ENCODE measurements at regions not wholly inside any gene's neighbourhood (a gene's known extent, or its start where the extent isn't known, plus 50 kb on each side); places are given as distances from the start of the nearest gene placed in this dataset.

DNA sequence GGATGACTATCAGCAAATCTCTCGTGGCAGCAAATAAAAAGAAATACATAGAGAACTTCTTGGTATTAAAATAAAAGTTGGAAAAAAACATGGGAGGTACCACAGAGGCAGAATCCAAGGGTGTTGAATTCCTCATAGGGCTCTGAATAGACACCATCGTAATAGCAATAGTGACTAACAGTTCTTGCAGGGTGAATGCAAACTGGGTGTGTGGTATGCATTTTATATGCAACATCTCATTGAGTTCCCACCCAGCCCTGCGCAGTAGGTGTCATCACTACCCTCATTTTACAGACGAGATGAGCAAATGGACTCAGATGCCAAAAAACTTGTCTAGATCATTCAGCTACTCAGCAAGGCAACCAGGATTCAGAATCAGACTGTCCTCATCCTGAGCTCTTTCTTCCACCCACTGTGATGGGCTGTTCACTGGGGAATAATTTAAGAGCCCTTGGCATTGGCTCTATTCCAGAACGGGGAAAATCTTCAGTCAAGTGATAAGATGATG lies 354.6 kb upstream of the CDH11 start:
- no peak for DNase-seq (ENCODE audit: low spot score)
- no peak for FAIRE-seq

DNA sequence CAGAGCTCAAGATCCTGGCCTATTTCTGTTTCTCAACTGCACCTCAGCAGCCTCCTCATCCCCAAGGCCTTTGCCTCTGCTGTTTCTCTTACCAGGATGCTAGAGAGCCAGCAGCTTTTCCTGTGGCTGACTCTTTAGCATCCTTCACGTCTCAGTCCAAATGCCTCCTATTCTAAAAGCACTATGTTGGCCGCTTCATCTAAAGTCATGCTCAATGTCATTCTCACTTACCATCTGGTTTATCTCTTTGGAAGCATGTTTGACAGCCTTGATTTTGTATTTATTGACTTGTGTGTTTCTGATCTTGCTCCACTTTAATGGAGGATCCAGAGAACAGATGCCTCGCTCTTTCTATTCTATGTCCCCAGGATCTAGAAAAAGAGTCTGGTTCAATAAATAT lies 351.8 kb upstream of the CDH11 start:
- no peak for FAIRE-seq
- no peak for DNase-seq (ENCODE audit: low spot score)

DNA sequence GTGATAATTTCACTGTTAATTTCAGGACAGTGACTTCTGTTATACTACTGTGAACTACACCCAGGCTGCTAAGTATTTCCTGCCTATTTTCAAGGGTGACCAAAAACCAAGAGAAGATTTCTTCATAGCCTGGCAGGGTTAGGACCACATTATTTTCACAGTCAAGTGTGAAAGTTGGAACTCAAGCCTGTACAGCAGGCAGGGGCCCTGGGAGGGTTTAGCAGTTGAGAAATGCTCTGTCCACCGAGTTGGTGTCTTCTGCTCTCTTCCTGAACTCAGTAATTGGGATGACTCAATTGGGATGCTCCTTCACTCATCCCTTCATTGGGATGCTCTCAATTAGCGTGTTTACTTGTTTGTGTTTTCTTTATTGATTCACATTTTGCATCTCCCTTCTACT lies 347.3 kb upstream of the CDH11 start:
- FAIRE-seq = no peak
- DNase-seq (ENCODE audit: low spot score) = no peak

DNA sequence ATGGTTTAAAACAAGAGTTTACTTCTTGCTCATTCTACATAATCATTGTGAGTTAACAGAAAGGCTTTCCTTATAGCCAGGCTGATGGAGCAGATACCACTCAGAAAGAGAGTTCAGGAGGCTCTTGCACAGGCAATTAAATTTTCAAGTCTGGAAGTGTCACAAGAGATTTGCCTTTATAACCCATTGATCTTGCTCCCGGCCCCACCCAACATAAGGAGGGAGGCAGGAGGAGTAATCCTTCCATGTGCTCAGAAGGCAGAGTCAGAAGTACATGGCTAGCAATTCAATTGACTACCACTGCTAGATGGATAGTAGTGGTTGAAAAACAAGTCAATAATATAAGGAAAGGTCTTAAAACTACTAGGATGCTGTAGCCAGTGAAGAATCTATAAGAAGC lies 346.3 kb upstream of the CDH11 start:
- DNase-seq (ENCODE audit: low spot score) (no peak), FAIRE-seq (no peak)

DNA sequence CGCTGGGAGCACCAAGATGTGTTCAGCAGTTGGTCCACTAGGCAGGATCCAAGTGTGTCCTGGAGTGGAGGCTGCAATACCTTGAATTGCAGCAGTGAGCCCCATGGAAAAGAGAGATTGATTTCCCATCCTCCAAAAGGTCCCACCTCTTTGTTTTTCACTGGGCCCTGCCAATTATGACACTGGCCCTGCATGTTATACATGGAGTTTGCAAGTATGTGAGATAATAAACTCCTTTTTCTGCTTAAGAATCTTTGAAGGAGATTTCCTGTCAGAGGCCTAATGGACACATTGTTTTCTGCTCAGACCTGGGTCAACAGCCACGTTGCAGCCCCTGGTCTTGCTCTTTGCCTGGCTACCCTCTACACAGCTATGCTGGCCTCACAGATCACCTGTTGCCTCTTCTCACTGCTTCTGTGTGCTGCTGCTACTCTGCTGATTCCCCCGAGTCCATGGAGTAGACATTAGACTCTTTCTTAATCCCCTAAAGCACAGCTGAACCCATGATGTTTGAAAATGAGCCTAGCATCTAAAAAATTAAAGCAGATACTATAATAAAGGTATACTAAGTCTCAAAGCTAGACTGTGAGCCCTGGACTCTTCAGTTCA lies 341.9 kb upstream of the CDH11 start:
- no peak for FAIRE-seq

DNA sequence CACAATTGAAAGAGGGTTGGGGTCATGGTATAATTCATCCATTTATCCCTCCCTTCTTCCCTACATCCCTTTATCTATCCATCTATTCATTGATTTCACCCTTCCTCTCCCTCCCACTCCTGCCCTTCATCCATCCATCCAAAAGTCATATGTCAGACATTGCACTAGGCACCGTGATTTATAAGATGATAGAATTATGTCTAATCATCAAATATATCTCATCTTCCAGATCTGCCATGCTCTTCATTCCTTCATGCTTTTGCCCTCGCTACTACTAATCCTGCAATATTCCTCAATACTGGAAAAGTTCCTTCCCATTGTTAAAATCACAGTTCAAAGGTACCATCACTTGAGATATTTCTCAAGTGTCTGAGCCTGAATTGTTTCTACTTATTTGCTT lies 335.2 kb upstream of the CDH11 start:
- DNase-seq (ENCODE audit: low spot score) = no peak
- FAIRE-seq = no peak

More for the DNA sequence above, 341.9 kb upstream of the CDH11 start:
- DNase-seq (ENCODE audit: low spot score) = no peak

DNA sequence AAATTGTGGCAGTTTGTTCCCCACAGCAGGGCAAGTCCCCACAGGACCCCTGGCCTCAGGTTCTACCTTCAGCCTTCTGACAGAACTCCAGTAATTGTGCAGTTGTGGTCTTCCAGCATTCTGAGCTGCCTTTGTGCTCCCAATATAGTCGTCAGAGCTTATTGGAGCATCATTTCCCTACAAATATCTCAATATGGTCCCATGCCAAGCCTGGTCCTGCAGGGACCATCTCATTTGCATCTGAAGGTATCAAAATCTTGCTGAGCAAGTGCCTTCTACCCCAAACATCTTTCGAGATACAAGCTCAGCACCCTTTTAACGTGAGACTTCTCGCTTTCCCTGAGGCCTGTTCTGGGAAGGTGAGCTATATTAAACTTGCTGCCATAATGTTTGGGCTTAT lies 333.9 kb upstream of the CDH11 start:
- DNase-seq (ENCODE audit: low spot score) (no peak), FAIRE-seq (no peak)

DNA sequence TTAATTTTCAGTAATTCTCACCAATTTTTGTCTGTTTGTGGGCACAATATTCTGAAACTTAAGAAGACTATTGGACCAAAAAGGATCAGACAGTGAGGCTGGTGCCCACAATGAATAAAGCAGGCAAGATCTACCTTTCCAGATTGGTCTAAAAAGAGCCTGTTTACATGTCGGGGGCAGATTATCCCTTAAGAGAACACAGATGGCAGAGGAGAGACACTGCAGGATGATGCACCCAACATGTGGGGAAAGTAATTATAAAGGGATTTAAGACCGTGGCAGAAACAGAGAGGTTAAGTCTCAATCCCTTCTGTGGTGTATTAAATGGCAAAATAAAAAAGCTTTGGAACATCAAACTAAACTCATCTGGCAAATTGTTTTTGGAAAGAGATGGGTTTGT lies 331.8 kb upstream of the CDH11 start:
- no peak for DNase-seq (ENCODE audit: low spot score)
- FAIRE-seq = no peak

DNA sequence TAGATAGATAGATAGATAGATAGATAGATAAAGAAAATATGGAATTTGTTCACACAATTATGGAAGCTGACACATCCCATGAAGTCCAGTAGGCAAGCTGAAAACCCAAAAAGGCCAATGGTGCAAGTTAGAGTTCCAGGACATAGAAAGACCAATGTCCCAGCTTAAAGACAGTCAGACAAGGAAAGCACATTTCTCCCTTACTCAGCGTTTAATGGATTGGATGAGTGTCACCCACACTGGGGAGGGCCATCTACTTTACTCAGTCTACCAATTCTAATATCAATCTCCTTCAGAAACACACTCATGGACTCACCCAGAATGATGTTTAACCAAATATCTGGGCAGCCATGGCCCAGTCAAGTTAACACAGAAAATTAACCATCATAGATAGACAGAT lies 327.7 kb upstream of the CDH11 start:
- FAIRE-seq (no peak), DNase-seq (ENCODE audit: low spot score) (no peak)

DNA sequence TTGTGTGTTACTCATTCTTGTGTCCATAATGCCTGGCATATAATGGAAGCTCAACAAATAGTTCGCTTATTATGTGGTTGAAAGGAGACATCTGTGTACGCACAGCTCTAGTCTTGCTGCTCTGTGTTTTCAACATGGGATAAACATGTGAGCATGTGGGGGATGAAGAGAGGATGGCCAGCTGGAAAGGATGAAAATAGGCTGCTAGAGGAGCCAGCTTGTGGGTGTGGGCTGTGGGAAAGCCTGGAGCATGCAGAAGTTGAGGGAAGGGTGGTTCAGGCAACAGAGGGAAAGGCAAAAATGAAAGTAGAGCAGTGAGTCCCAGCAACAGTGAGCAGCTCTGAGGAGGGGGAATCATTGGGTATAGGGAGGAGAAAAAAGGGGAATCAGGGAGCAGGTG lies 324.6 kb upstream of the CDH11 start:
- no peak for DNase-seq (ENCODE audit: low spot score)
- FAIRE-seq = no peak

DNA sequence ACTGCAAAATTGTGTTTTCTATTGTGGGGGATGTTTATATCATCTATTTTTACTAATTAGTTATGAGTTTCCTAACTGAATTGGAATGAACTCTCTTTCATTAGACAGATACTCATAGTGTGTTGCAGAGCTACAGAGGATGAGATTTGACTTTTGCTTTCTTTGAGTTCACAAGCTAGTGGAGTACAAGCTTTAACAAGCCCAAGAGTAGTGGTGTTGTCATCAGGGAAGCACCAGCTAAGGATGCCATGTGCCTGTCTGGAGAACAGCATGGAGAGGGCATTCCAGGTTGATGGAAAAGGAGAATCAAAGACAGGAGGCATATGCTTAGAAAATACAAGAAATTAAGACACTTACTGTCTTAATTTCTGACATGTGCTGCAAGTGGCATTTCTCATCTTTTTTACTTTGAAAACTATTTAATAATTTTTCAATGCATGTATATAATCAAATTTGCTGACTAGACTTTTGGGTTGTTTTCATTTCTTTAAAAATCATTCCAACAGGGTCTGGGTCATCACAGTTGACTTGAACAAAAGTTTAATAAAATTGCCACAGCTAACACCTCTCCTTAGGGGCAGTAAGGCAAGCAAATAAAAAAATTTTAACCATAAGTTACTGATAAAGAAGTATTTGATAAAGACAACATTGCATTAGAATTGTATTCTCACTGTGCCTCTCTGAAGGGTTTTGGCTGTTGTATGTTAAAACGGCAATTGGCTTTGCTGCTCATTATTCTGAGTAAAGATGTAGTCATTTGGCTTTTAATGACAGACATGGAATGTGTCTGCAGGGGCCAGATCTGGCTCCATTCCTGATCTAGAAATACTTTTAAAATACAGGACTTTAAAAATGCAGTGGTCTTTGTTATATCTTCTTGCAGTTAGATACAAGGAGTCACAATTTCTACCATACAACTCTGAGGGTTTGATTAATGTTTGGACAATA lies 323.7 kb upstream of the CDH11 start:
- no peak for FAIRE-seq

DNA sequence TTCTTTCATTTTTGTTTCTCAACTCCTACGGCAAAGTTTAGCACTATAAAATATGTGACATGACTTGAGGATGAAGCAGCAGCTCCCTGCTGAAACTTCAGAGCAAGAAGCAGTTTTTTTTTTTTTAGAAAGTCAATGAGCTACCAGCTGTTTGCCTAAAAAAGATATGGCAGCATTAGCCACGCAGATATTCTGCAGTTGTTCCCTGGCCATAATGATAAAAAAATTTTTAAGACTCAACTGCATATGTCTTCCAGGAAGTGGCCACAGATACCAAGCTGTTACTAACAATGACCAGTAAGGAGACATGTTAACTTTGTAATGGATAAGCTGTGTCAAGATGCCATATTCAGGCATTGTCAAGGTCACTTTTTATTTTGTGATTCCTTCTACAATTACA lies 319.6 kb upstream of the CDH11 start:
- FAIRE-seq = no peak

More for the DNA sequence above, 323.7 kb upstream of the CDH11 start:
- DNase-seq (ENCODE audit: low spot score) = no peak

DNA sequence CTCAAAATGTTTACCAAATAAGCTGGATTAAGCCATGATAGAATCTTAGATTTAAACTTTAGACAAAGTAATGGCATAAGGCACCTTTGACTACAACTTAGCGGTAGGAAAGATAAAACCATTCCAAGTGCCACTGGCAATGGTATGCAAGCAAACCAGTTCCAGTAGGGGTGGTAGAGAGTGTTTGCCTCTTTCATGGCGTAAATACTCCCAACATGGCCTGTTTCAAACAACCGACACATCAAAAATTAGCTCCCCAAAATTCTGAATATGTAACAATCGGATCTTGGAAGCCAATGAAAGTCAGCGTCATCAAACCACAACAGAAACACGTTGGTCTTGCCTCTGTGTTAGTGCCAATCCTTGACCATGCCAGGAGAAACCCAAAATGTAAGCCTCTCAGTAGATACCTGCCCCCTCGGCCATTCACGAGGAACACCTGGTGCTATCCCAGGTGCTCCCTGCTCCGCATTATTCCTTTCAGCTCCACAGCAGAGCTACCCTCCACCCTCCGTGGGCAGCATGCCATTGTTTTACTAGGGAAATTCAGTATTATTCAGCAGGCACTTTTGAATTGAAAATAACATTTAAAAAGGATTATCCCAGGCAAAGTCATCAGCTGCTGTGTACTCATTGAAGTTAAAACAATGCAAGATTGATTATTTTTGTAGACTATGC lies 307.8 kb upstream of the CDH11 start:
- FAIRE-seq = no peak
- DNase-seq (ENCODE audit: low spot score) = no peak

More for the DNA sequence above, 319.6 kb upstream of the CDH11 start:
- no peak for DNase-seq (ENCODE audit: low spot score)

DNA sequence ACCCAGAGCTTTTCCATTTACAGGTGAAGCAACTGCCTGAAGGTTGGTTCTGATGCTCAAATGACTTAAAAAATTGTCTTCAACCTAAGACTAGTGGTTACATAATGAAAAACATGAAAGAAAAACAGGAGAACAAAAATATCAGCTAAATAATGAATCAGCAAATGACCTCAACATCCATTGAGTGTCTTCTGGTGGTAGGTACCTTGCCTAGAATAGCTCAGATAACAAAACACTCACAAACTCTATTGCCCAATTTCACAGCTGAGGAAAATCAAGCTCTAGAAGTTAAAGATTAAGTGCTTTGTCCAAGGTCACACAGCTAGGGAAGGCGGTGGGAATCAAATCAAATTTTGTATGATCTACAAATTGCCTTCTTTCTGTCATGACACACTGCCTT lies 304.6 kb upstream of the CDH11 start:
- DNase-seq (ENCODE audit: low spot score) (no peak), FAIRE-seq (no peak)

DNA sequence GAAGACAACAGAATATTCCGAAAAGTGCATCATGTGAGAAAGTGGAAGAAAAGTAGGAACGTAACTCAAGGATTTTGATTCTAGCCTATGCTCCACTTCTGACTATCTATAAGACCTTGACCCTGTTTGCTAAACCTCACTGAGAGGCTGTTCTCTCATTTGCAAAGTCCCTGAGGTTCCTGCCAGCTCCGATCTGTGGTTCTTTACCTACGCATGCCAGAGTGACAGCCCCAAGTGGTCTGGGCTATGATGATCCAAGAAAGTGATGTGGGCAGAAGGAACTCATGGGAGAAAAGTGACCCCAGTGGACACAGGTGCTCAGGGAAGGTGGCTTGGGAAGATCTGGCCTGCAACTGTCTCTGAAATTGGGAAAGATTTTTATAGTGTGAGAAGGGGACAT lies 301.1 kb upstream of the CDH11 start:
- DNase-seq (ENCODE audit: low spot score) (no peak), FAIRE-seq (no peak)

DNA sequence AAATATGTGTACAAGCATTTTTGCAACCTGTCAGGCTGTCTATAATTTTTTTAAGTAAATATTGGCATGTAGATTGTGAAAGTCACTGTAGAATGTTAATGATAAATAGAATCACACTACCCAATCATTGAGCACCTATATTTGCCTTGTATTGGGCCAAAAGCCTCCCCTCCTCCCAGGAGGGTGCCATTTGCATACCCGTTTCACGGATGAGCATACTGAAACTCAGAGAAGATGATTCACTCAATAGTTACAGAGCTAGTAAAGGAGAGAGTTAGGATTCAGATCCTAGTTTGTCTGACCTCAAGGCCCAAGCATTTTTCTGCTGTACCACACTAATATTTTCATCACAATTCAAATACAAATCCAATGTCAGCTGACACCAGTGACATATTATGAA lies 299.7 kb upstream of the CDH11 start:
- DNase-seq (ENCODE audit: low spot score) = peak; percentile 6

DNA sequence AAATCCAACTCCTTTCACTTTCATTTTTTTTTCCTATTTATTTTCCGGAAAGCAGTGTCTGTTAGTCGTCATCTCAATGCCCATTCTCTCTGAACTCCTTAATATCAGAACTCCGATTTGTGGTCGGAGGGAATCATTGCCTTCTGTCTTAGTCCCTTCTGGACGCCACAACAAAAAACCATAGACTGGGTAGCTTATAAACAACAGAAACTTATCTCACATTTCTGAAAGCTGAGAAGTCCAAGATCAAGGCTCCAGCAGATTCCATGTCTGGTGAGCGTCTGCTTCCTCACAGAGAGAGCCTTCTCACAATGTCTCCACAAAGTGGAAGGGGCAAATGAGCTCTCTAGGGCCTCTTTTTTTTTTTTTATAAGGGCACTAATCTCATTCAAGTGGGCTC lies 296.6 kb upstream of the CDH11 start:
- FAIRE-seq (no peak), DNase-seq (ENCODE audit: low spot score) (no peak)

More for the DNA sequence above, 299.7 kb upstream of the CDH11 start:
- FAIRE-seq = no peak

DNA sequence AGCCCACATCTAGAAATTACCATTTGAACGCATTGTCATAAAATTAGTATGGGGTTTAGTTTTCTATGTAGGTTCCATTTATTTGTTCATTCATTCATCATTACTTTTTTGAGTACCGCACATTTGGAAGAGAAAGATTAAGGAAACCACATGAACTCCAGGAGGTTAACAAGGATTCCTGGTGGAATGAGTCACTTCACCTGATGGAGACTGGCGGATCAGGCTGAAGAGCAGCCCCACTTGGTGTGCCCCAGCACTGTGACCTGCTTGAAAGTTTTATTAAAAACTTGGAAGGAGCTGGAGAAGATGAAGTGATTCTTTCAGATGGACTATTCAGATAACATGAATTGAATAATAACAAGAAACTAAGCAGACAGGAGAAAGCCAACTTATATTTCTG lies 293.6 kb upstream of the CDH11 start:
- peak; percentile 63 for DNase-seq (ENCODE audit: low spot score)

DNA sequence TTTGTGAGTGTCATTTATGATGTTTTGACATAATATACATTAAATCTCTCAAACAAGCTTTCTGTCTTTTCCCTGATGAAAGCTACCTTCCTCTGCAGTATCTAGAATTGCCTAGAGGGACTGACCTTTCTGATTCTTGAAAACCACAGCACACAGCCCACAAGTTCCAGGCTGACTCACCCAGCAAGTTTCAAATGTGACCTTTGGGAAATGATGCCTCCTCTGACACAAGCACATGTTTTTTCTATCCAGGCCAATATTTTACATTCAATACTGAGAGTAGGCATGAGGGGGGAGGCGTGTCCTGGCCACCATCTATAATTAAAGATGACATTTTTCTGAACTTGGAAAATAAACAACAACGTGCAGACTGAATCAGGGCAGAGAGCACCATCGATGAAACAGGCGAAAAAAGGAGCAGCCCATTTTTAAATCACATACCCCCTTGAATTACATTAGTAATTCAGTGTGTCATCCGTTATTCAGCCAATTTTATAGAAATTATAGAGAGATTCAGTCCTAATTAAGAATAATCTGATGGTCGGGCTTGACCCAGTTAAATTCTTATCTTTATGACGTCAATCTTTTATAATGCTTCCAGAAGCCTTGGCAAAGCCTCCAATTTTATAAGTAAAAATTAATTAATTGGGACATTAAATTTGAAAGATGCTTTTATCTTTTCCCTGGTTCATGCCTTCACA lies 292.6 kb upstream of the CDH11 start:
- DNase-seq (ENCODE audit: low spot score) (peak; percentile 83), FAIRE-seq (peak; percentile 93)

More for the DNA sequence above, 293.6 kb upstream of the CDH11 start:
- FAIRE-seq = peak; percentile 94

DNA sequence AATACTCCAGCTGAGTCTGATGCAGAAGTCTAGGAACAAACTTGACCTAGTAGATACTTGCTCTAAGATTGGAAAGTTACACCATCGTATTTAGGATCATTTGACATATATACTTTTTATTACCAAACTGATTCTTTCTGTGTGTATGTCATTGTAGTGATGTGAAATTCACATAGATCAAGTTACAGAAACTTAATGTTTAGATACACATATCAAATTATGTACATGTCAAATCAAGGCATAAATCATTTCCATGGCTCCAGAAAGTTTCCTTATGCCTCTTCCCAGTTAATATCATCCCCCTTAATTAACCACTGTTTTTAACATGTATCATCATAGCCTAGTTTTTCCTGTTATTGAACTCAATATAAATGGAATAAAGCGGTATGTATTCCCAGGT lies 292.0 kb upstream of the CDH11 start:
- DNase-seq (ENCODE audit: low spot score) = no peak
- no peak for FAIRE-seq

DNA sequence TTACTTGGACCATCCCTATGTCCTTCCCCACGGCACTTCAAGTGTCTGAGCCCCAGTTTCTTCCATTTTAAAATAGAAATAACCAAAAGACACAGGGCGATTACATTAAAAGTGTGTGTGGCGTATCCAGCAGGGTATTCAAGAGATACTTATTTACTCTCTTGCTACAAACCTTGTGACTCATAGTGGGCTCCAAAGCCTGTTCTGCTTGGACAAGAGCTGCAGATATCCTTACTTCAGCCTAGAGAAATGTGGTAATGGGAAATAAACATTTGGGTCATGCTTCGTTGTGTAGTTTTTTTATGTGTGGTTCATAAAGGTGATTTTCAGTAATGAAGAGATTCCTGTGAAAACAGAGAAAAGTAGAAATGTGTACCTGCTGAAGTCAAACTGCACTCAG lies 288.9 kb upstream of the CDH11 start:
- FAIRE-seq = no peak
- DNase-seq (ENCODE audit: low spot score) = peak; percentile 18
